HG02973 (cell line): ENCODE measurements at regions not wholly inside any gene's neighbourhood (a gene's known extent, or its start where the extent isn't known, plus 50 kb on each side); places are given as distances from the start of the nearest gene placed in this dataset.

Experiments used
- ATAC-seq: cut with Tn5 transposase; IDR thresholded peaks from one replicate; pipeline ENCODE4 v1.9.1; 2021; ENCODE audit warnings: moderate library complexity; ENCODE audit not compliant: unreplicated experiment

DNA sequence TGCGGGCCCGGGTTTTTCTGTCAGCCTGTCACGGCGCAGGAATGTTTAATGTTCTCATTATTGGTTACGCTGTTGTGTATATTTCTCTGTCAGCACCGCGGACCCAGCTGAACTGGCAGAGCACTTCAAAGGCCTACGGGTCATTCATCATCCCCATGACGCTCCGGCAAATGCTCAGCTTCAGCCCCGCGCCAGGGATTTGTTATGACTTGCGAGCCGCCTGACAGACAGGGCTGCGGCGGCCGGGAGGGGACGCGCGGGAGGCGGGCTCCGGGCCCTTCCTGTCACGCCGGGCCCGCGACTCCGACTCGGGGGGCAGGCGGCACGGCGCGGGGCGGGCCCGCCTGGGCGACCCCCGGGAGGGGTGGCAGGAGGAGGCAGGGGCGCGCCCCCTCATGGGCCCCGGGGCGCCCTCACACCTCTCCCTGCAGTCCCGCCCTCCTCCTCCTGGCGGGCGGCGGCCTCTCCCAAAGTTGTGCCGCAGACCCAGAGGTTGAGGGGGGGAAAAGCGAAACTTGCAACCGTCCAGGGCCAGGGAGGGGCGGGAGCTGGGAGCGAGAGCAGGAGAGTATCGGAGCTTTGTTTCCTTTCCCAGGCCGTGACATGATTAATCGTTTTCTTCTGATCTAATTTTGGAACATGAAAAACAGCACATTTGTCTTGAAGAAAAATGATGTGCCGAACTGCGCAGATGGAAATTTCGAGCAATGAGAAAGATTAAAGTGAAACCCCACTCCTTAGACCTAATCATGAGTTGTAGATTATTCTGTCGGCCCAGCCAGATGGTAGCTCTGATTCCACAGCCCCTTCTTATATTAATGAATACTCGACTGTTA lies 59.3 kb upstream of the COMTD1 start:
- peak; percentile 74 for ATAC-seq

DNA sequence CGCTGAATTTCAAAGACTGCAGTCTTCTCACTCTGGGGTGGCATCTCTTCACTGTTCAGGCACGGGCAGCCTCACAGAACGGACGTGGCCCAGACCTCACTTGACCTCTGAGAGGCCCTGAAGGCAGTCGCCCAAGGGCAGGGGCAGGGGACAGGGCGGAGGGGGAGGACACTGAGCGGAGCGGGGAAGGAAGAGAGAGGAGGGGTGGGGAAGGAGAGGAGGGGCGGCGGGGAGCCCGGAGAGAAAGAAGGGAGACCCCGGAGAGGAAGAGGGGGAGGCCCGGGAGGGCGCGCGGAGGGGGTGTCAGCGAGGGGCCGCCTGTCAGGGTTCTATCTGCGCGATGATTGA lies 58.7 kb upstream of the COMTD1 start:
- no peak for ATAC-seq

DNA sequence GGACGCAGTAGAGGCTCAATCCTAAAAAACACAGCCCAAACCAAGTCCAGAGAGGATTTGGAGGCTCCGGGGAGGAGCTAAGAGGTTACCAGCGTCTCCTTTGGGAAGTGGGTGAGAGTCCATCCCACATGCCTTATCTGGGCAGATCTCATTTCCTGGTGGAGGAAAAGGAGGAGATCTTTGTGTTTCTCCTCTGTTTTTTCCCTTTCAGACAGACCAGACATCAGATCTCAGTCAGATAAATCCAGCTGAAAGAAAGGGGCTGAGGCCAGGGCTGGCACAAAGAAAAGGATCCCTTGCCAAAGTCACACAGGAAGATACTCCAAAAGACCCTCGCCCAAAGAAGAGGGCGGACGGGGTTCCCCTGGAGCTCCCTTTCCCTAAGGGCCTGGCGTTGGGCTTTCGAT lies 58.3 kb upstream of the COMTD1 start:
- ATAC-seq = no peak

DNA sequence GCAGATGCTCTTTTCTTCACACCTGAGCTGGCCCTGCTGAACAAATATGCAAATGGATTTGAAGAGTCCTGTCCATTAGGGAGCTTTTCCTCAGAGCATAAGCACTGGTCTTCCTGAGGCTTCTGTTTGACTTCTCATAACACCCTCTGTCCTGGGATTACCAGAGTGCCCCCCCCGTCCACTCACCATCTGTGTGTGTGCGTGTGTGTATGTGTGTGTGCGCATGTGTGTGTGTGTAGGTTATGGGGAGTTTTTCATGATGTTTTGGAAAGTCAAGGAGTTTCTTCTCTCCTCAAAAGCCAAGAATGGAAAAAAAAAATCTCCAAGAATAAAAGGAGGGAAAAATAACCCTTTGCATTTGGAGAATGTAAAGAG lies 57.7 kb upstream of the COMTD1 start:
- no peak for ATAC-seq

DNA sequence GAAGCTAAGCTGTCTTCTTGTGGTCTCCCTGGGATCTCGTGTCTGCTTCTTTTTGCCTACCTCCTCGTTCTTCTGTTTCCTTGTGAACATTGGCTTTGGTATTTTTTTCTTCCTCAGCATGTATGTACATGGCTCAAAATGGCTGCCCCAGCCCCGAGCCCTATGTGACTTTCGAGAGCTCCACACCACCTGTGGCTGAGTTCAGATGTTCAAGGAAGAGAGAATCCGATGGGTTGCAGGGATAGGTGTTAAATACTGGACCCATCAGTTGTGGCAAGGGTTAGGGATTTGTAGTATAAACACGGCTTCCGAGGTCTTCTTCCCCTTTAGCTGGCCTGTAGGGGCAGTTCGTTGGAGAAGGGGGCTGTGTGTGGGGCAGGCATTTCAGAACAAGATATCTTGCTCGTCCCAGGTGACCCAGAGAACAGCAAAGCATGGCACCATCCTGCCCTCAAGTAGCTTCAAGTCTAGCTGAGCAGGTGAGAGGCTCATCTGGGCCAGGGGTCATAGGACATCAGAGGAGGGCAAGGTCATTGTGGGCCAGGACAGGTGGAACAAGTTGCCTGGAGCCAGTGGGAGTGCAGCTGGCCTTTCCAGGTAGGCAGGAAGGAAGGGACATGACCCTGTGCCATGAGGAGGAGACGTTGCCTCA lies 57.2 kb upstream of the COMTD1 start:
- no peak for ATAC-seq

DNA sequence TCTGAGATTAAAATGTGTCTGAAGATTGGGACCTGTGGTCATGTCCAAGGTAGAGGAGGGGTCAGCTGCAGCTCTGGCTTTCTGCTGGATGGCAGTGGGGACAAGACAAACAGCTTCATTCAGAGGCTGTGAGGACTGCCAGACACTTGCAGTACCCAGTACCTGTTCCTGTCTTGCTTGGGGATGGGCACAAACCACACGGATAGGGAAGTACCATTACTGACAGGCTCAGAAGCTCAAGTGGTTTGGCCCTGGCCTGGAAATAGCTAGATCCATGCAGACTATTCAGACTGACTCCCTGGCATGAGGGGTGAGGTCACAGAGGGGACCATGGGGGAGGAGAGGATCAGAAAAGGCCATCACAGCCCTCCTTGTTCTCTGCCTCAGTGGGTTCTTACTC lies 56.0 kb upstream of the COMTD1 start:
- no peak for ATAC-seq

DNA sequence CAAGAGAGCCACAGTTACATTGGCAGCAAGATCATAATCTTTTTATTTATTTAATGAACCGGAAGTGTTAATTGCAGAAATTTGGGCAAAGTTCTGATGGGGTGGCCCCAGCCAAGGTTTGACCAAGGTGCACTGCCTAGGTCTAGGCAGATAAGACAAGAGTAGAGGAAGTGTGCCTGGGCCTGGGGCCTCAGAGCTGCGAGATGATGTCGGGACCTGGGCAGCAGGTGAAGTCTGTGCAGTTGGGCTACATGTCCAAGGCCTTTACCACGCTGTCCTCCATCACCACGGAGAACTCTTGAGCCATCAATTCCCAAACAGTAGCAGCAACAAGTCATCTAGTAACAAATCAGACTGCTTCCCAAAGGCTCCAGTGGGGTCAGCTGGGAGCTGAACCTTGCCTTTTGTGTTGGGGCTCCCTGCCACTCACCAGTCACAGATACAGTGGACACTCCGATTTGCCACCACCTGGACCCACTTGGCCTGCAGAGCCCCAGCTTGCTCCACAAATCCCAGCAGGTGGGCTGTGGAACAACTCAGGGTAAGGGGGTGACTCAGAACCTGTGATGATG lies 52.5 kb upstream of the COMTD1 start:
- ATAC-seq = no peak

DNA sequence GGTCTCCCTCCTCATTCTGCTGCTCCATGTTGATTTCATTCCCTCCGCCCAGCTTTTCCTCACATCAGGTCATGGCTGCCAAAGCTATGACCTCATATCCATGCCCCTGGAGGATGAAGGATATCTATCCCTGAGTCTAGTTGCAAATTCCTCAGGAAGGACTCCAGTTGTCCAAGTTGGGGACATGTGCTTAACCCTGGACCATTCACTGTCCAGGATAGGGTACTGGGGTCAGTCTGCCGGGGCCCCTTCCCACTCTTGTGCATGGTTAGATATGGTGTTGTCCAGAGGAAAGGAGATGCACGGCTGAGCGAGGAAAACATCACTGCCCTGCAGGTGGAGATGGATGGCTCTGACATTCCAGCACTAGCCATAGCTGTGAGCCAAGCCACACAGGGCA lies 51.9 kb upstream of the COMTD1 start:
- no peak for ATAC-seq

DNA sequence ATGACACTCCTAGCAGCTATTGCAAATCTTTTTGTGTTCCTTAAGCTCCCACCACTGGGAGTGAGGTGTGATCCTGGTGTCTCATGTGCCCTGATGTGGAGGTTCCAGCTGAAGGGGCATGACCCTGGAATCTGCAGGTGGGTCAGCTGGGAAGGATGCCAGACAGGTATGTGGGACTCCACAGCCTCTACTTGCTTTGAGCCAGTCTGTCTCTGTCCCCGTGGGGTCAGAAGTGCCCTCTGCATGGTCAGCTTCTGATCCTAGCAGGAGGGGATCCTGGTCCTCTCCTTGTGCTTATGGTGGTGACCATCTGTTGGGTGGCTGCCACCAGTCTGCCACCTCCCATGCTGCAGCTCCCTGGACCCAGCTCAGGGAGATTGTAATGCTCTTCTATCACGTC lies 51.1 kb upstream of the COMTD1 start:
- ATAC-seq = no peak
